Progenitor cell of endocrine pancreas (in vitro differentiated cells): ENCODE measurements at regions not wholly inside any gene's neighbourhood (a gene's known extent, or its start where the extent isn't known, plus 50 kb on each side); places are given as distances from the start of the nearest gene placed in this dataset.
"Not testable (repeated sequence)": the region's sequence is repeated elsewhere in the genome, so short reads cannot be mapped to it uniquely, and the experiment has no call there.

ENCODE experiments used
- DNase-seq: peaks from one replicate; pipeline ENCODE4 v3.0.0; 2021; ENCODE audit warnings: low spot score; ENCODE audit not compliant: unreplicated experiment
- H3K27ac Mint-ChIP-seq: 2 replicates; pipeline ENCODE4 v1.8.0; 2021; ENCODE audit warnings: mild to moderate bottlenecking, moderate library complexity, mixed read lengths
- H3K27me3 Mint-ChIP-seq: 2 replicates; pipeline ENCODE4 v1.8.0; 2021; ENCODE audit warnings: mixed read lengths
- H3K36me3 Mint-ChIP-seq: 2 replicates; pipeline ENCODE4 v1.8.0; 2022; ENCODE audit warnings: mixed read lengths; ENCODE audit not compliant: insufficient read depth
- H3K4me1 Mint-ChIP-seq: 2 replicates; pipeline ENCODE4 v1.8.0; 2021; ENCODE audit warnings: low read depth, mixed read lengths
- H3K4me3 Mint-ChIP-seq: 2 replicates; pipeline ENCODE4 v1.8.0; 2021; ENCODE audit warnings: low read depth, mild to moderate bottlenecking, moderate library complexity, mixed read lengths
- H3K9me3 Mint-ChIP-seq: 2 replicates; pipeline ENCODE4 v1.8.0; 2021; ENCODE audit warnings: low read depth, mixed read lengths
- TF ChIP-seq, protein P1 (sequence below): fragments of 200-600 bp; sonication (generic); IDR thresholded peaks from one replicate; pipeline ENCODE4 v1.5.0; 2021; ENCODE audit warnings: antibody characterized with exemption, mild to moderate bottlenecking; ENCODE audit not compliant: unreplicated experiment

DNA sequence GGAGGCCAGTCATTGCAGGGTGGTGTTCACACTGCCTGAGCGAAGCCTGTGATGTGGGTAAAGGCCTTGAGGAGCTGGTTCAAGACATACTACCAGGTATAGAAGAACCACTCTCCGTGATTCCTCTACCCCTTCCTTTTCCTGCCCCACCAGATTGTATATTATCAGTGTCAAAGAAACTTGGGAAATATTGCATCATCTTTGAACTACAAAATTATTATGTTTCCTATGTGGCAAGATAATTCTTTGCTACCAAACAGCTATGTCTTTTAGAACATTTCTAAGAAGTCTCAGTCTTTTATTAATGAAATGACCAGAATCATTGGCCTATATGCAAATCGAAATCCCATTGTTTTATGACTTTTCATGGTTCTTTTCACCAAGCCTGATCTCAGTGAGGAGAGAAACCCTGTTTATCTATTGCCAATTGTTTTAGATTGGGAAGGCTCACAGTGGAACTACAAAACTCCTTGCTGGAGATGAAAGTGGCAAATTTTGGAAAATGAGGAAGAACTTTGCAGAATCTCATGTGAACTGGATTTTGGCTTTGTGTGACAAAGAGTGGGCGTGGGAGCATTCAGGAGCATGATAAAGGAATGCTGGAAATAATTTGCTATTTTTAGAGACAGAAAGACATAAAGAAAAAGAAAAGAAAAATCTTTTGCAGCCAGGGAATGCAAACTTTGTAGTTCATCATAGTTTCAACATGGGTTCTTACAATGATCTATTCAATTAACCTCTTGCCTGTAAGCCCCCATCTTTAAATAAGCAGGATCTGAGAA, 286.9 kb downstream of the INSIG2 start:
- Mint-ChIP-seq H3K9me3 (no peaks in the 10 kb centered on the region), H3K4me1 (peaks cover 6% of the 10 kb centered on the region), H3K4me3 (no peak overlapping the region), H3K36me3 (no peaks in the 10 kb centered on the region), H3K27me3 (peaks cover 35% of the 10 kb centered on the region), H3K27ac (no peak overlapping the region)
- DNase-seq, result no peak
- TF ChIP-seq, protein P1, sequence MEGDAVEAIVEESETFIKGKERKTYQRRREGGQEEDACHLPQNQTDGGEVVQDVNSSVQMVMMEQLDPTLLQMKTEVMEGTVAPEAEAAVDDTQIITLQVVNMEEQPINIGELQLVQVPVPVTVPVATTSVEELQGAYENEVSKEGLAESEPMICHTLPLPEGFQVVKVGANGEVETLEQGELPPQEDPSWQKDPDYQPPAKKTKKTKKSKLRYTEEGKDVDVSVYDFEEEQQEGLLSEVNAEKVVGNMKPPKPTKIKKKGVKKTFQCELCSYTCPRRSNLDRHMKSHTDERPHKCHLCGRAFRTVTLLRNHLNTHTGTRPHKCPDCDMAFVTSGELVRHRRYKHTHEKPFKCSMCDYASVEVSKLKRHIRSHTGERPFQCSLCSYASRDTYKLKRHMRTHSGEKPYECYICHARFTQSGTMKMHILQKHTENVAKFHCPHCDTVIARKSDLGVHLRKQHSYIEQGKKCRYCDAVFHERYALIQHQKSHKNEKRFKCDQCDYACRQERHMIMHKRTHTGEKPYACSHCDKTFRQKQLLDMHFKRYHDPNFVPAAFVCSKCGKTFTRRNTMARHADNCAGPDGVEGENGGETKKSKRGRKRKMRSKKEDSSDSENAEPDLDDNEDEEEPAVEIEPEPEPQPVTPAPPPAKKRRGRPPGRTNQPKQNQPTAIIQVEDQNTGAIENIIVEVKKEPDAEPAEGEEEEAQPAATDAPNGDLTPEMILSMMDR, result no peak

DNA sequence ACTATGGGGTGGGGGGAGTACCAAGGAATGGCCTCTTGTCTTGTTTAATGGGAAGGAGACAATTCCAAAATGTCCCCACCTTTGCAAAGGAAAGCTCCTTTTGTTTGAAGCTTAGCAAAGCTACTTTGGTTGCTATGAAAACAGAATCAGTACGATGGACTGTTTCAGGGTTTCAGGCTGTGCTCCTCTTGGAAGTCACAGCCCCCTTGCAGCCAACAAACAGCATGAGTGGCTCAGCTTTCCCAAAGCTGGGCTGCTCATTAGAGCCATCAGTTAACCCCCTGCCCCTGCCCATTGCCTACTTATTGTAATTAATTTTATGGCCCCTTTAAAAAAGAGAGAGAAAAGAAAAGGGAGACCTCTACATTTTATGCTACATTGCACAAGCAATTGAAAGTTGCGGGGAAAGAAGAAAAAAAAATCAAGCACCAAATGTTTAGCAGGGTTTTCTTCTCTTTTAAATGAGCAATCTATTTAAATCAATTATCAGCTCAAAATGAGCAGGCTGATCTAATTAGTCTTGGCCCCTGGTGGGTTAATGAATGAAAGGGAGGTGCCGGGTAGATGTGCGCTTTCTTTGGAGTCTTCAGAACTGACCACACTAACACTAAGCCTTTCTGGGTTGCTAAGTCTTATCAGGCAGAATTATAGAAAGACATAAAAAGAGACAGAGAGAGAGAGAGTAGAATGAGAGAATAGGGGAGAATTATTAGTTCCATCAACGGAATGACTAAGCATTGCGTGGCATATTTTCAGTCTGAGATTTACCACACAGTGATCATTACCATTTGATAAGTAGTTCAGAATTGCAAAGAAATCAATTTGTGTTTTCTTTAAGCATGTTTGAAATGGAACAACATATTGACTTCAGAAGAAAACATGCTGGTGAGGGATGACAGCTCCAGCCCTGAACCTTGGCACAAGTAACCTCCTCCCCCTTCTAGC, 284.9 kb downstream of the INSIG2 start:
- Mint-ChIP-seq H3K4me3 (no peak overlapping the region), H3K36me3 (no peaks in the 10 kb centered on the region), H3K4me1 (peaks cover 6% of the 10 kb centered on the region), H3K27me3 (peaks cover 44% of the 10 kb centered on the region), H3K9me3 (no peaks in the 10 kb centered on the region), H3K27ac (no peak overlapping the region)
- TF ChIP-seq, protein P1, result no peak
- no peak for DNase-seq

DNA sequence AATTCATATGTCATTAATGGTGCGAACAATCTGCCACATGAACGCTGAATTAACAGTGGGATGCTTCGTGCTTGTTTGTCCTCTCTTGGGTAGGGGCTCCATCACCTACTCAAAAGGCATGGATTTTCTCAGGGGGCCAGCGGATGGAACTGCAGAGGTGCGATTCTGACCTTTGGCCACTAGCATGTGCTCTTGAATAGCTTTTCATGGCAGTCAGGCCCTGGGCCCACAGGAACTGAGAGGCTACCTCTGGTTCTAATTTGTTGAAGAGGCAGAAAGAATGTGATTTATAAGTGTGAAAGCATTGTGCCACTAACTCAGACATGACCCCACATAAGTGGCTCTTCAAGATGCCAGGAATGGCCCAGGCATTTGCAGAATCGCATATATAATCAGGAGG, 283.2 kb downstream of the INSIG2 start:
- H3K4me1 Mint-ChIP-seq, result peaks cover 10% of the 10 kb centered on the region
- H3K27ac Mint-ChIP-seq, result no peak overlapping the region
- peaks cover 38% of the 10 kb centered on the region for H3K27me3 Mint-ChIP-seq
- TF ChIP-seq, protein P1, result peak; percentile 73
- H3K36me3 Mint-ChIP-seq, result no peaks in the 10 kb centered on the region
- H3K4me3 Mint-ChIP-seq, result no peak overlapping the region
- H3K9me3 Mint-ChIP-seq, result no peaks in the 10 kb centered on the region
- peak; percentile 24 for DNase-seq

DNA sequence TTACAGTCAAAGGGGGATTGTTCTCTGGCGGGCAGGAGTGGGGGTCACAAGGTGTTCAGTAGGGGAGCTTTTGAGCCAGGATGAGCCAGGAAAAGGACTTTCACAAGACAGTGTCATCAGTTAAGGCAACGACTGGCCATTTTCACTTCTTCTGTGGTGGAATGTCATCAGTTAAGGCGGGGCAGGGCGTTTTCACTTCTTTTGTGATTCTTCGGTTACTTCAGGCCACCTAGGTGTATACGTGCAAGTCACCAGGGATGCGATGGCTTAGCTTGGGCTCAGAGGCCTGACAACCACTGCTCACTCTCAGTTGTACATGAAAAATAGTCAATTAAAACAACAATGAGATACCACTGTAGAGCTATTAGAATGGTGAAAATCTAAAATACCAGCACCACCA, 281.2 kb downstream of the INSIG2 start:
- DNase-seq, H3K36me3 Mint-ChIP-seq, H3K27ac Mint-ChIP-seq, H3K4me3 Mint-ChIP-seq, H3K9me3 Mint-ChIP-seq: not testable (repeated sequence)
- Mint-ChIP-seq H3K27me3 (peaks cover 31% of the 10 kb centered on the region), H3K4me1 (peaks cover 12% of the 10 kb centered on the region)

DNA sequence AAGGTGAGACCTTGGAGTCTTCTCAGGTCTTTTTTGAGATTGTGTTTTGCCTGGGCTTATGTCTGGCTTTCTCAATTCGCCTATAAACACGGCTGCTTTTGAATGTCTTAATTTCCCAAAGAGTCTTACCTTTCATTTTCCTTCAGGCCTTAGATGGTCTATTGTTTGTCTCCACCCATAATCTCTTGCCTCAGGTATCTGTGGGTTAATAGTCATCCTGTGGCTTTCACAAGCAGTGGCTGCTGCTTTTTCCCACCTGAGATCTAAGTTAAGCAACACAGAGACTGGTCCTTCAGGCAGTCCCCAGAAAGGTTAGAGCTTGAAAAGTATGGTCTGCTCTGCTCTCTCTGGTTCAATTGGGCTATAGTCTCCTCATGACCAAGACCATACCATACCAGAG, 275.3 kb downstream of the INSIG2 start:
- no peak for DNase-seq
- TF ChIP-seq, protein P1, result no peak
- H3K27ac Mint-ChIP-seq, result no peak overlapping the region
- H3K9me3 Mint-ChIP-seq, result peaks cover 5% of the 10 kb centered on the region
- no peaks in the 10 kb centered on the region for H3K36me3 Mint-ChIP-seq
- H3K4me1 Mint-ChIP-seq, result peaks cover 6% of the 10 kb centered on the region
- peaks cover 3% of the 10 kb centered on the region for H3K27me3 Mint-ChIP-seq
- no peak overlapping the region for H3K4me3 Mint-ChIP-seq
